SU-DHL-6 (cell line): ENCODE measurements at regions not wholly inside any gene's neighbourhood (a gene's known extent, or its start where the extent isn't known, plus 50 kb on each side); places are given as distances from the start of the nearest gene placed in this dataset.

Source experiments
- EZH2phosphoT487 ChIP-seq: fragments of 200-600 bp; sonication (generic), shearing (Covaris generic); conservative IDR thresholded peaks from 2 replicates; pipeline ENCODE4 v1.6.1; 2018; ENCODE audit warnings: mild to moderate bottlenecking, antibody characterized with exemption, low read length, moderate library complexity, mixed read lengths
- TF ChIP-seq, protein P1 (sequence below): fragments of 200-600 bp; sonication (generic); IDR thresholded peaks from one replicate; pipeline ENCODE4 v1.5.1; 2017; ENCODE audit warnings: antibody characterized with exemption, mild to moderate bottlenecking, low read length, moderate library complexity; ENCODE audit not compliant: insufficient read depth, poor library complexity, severe bottlenecking

DNA sequence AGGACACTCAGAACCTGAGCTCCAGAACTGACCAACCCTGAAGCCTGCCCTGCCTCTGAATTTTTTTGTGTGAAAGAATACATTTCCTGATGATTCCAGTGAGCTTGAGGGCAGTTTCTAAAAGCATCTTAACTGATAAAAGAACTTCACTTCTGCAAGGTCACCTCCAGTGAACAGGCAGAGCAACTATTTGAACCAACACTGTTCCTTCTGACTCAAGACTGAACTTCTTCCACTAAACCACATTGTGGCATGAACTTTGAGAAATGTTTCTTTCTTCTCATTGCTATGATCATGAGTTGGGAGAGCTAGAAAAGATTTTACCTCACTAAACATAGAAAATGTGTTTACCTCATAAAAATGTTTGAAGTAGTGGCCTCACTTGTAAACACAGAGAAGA lies 83.8 kb upstream of the SERTAD2 start:
- no peak for TF ChIP-seq EZH2phosphoT487
- TF ChIP-seq, protein P1, sequence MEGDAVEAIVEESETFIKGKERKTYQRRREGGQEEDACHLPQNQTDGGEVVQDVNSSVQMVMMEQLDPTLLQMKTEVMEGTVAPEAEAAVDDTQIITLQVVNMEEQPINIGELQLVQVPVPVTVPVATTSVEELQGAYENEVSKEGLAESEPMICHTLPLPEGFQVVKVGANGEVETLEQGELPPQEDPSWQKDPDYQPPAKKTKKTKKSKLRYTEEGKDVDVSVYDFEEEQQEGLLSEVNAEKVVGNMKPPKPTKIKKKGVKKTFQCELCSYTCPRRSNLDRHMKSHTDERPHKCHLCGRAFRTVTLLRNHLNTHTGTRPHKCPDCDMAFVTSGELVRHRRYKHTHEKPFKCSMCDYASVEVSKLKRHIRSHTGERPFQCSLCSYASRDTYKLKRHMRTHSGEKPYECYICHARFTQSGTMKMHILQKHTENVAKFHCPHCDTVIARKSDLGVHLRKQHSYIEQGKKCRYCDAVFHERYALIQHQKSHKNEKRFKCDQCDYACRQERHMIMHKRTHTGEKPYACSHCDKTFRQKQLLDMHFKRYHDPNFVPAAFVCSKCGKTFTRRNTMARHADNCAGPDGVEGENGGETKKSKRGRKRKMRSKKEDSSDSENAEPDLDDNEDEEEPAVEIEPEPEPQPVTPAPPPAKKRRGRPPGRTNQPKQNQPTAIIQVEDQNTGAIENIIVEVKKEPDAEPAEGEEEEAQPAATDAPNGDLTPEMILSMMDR: no peak
